ENCODE measurements at regions not wholly inside any gene's neighbourhood (a gene's known extent, or its start where the extent isn't known, plus 50 kb on each side); places are given as distances from the start of the nearest gene placed in this dataset.

- no peak for DNase-seq
Observed at GRCh38 chr13:72435251-72435650, 292.2 kb downstream of the MZT1 start.

- DNase-seq, result no peak
Observed at GRCh38 chr13:72431981-72432682, 295.3 kb downstream of the MZT1 start.

- DNase-seq, result no peak
Observed at GRCh38 chr13:72430923-72431322, 296.5 kb downstream of the MZT1 start.

GRCh38 chr13:72427757-72428528 is 299.5 kb downstream of the MZT1 start:
- DNase-seq, result no peak

GRCh38 chr13:72424059-72424458 is 303.4 kb downstream of the MZT1 start:
- DNase-seq, result no peak

- DNase-seq, result no peak
Observed at GRCh38 chr13:72415817-72416216, 311.6 kb downstream of the MZT1 start.

- DNase-seq, result no peak
Observed at GRCh38 chr13:72412481-72412880, 314.9 kb downstream of the MZT1 start.

GRCh38 chr13:72405441-72405840 is 322.0 kb downstream of the MZT1 start:
- DNase-seq, result no peak

- no peak for DNase-seq
Observed at GRCh38 chr13:72403396-72404010, 323.9 kb downstream of the MZT1 start.

- no peak for DNase-seq
Observed at GRCh38 chr13:72400856-72401255, 326.6 kb downstream of the MZT1 start.

GRCh38 chr13:72399351-72399750 is 328.1 kb downstream of the MZT1 start:
- no peak for DNase-seq

- no peak for DNase-seq
Observed at GRCh38 chr13:72397265-72397664, 330.2 kb downstream of the MZT1 start.

GRCh38 chr13:72390909-72391308 is 336.5 kb downstream of the MZT1 start:
- DNase-seq, result no peak

GRCh38 chr13:72386138-72386684 is 341.2 kb downstream of the MZT1 start:
- DNase-seq, result no peak

GRCh38 chr13:72384879-72385278 is 342.6 kb downstream of the MZT1 start:
- DNase-seq, result no peak

- no peak for DNase-seq
Observed at GRCh38 chr13:72384186-72384823, 343.1 kb downstream of the MZT1 start.

GRCh38 chr13:72383646-72384045 is 343.8 kb downstream of the MZT1 start:
- no peak for DNase-seq

GRCh38 chr13:72379581-72379980 is 347.8 kb downstream of the MZT1 start:
- no peak for DNase-seq

- no peak for DNase-seq
Observed at GRCh38 chr13:72368031-72368430, 359.4 kb downstream of the MZT1 start.

- DNase-seq, result no peak
Observed at GRCh38 chr13:72346716-72347115, 380.7 kb downstream of the MZT1 start.

GRCh38 chr13:72342364-72342763 is 385.1 kb downstream of the MZT1 start:
- DNase-seq, result no peak

GRCh38 chr13:72341904-72342303 is 385.5 kb downstream of the MZT1 start:
- no peak for DNase-seq
